RWPE2 (cell line): ENCODE measurements at regions not wholly inside any gene's neighbourhood (a gene's known extent, or its start where the extent isn't known, plus 50 kb on each side); places are given as distances from the start of the nearest gene placed in this dataset.

Experiments
- ATAC-seq: fragments of 200-7000 bp; cut with Tn5 transposase; 3 replicates; pipeline ENCODE4 v1.9.1; 2021; ENCODE audit warnings: low read depth
- DNase-seq: peaks from one replicate; pipeline ENCODE4 v3.0.0-alpha.2; 2020; ENCODE audit warnings: low spot score
- H3K27ac ChIP-seq: fragments of 450-650 bp; 2 replicates; pipeline ENCODE4 v1.5.1; 2017; ENCODE audit warnings: mild to moderate bottlenecking; ENCODE audit not compliant: poor library complexity, severe bottlenecking
- H3K27me3 ChIP-seq: fragments of 250-450 bp; sonication (Bioruptor Pico); 2 replicates; pipeline ENCODE4 v1.5.1; 2021; ENCODE audit warnings: mild to moderate bottlenecking, moderate library complexity; ENCODE audit not compliant: insufficient read depth, poor library complexity, severe bottlenecking
- H3K36me3 ChIP-seq: fragments of 250-450 bp; sonication (Bioruptor Pico); 2 replicates; pipeline ENCODE4 v1.5.1; 2020; ENCODE audit warnings: low read depth, mild to moderate bottlenecking, moderate library complexity
- H3K4me1 ChIP-seq: fragments of 250-450 bp; sonication (Bioruptor Pico); 2 replicates; pipeline ENCODE4 v1.5.1; 2021; ENCODE audit warnings: mild to moderate bottlenecking, moderate library complexity; ENCODE audit not compliant: insufficient read depth, poor library complexity, severe bottlenecking
- H3K4me3 ChIP-seq: fragments of 250-450 bp; sonication (Bioruptor Pico); 2 replicates; pipeline ENCODE4 v1.5.1; 2021; ENCODE audit warnings: mild to moderate bottlenecking, moderate library complexity; ENCODE audit not compliant: severe bottlenecking
- H3K9me3 ChIP-seq: fragments of 250-450 bp; sonication (Bioruptor Pico); 2 replicates; pipeline ENCODE4 v1.5.1; 2021; ENCODE audit warnings: mild to moderate bottlenecking, moderate library complexity; ENCODE audit not compliant: severe bottlenecking
- TF ChIP-seq, protein P1 (sequence below): fragments of 450-650 bp; IDR thresholded peaks from one replicate; pipeline ENCODE4 v1.5.1; 2017; ENCODE audit warnings: mild to moderate bottlenecking, moderate library complexity; ENCODE audit not compliant: poor library complexity, severe bottlenecking

DNA sequence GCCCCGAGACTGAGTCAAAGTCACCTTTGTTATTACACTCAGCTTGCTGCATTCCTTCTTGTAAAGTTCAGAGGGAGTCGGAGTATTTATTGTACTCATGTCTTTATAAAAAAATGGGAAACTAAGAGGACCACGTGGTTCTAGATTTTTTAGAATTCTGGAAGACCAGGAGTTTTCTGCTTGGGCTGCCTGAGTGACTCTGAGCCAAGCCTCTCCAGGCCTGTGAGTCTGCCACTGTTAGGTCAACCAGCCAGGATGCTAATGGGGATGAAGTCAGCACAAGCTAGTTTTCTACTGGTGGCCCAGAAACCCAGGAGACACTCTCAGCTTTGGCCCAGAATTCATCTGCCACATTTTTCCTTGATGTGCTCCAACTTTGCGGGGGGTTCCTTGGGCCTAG is 453.5 kb upstream of the SULF2 start:
- H3K36me3 ChIP-seq = no peaks in the 10 kb centered on the region
- H3K27ac ChIP-seq = no peak overlapping the region
- TF ChIP-seq, protein P1, sequence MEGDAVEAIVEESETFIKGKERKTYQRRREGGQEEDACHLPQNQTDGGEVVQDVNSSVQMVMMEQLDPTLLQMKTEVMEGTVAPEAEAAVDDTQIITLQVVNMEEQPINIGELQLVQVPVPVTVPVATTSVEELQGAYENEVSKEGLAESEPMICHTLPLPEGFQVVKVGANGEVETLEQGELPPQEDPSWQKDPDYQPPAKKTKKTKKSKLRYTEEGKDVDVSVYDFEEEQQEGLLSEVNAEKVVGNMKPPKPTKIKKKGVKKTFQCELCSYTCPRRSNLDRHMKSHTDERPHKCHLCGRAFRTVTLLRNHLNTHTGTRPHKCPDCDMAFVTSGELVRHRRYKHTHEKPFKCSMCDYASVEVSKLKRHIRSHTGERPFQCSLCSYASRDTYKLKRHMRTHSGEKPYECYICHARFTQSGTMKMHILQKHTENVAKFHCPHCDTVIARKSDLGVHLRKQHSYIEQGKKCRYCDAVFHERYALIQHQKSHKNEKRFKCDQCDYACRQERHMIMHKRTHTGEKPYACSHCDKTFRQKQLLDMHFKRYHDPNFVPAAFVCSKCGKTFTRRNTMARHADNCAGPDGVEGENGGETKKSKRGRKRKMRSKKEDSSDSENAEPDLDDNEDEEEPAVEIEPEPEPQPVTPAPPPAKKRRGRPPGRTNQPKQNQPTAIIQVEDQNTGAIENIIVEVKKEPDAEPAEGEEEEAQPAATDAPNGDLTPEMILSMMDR = no peak
- DNase-seq (peak; percentile 54), ATAC-seq (no peak)
- H3K4me1 ChIP-seq = no peaks in the 10 kb centered on the region
- no peaks in the 10 kb centered on the region for H3K9me3 ChIP-seq
- no peak overlapping the region for H3K4me3 ChIP-seq
- H3K27me3 ChIP-seq = no peaks in the 10 kb centered on the region

DNA sequence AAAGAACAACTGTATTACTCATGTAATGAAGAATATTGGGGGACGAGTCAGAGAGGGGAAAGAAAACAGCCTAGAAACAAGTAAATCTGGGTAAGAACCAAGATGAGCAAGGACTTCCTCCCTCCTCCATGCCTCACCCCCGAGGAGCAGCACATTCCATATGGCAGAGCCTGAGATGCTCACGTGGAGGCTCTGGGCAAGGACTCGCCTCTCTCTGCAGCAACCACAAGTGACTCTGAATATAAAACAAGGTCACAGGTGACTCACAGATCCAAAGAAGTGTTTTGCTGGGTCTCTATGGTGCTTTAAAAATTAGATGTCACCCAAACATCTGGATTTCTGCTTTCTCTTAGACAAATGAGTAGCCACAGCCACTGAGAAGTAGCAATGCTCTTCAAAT is 453.0 kb upstream of the SULF2 start:
- ATAC-seq = peak; percentile 60
- H3K9me3 ChIP-seq = no peaks in the 10 kb centered on the region
- H3K27me3 ChIP-seq = no peaks in the 10 kb centered on the region
- no peak overlapping the region for H3K4me3 ChIP-seq
- TF ChIP-seq, protein P1 = no peak
- H3K27ac ChIP-seq = no peak overlapping the region
- no peaks in the 10 kb centered on the region for H3K4me1 ChIP-seq
- DNase-seq = peak; percentile 61
- no peaks in the 10 kb centered on the region for H3K36me3 ChIP-seq

DNA sequence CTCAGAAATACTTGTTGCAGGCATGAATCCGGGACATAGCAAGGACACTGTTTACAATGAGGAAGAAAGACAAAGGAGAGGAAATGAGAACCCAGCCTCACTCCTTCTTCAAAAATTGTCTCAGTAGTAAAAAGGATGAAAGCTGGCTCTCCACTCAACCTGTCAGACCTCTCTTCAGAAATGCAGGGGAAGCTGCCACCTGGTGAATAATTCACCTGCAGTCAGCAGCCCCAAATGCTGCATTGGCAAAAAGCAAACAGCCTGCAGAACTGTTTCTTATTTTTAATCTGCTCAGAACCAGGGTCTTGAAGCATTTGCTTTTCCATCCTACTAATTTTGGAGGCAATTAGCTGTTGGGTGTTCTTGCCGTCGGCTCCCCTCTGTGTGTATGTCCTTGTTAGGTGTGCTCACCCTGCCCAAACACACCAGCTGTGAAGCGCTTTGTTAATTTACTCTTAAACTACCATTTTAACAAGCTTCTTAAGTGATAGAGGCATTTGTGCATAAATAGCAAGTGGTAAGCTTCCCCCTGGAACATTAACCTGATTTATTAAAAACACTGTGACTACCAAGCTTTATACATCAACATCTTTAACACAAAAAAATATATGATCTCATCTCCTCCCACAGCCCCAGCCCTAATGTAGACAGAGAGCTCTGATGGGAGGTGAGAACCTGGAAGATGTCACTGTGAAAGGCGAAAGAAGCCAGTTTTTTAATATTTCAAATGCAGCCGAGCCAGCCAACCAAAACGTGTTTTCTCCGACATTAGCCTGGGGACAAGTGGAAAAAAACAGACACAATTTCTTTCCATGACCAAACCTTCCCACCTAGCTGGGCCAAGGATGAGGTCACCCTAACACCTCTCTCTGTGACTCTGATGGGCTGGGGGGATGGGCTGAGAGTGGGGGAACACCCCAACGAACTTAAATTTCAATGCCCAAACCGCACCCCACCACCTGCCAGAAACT is 451.0 kb upstream of the SULF2 start:
- Histone ChIP-seq H3K9me3 (peaks cover under 1% of the 10 kb centered on the region), H3K36me3 (no peaks in the 10 kb centered on the region), H3K4me1 (no peaks in the 10 kb centered on the region), H3K27ac (no peak overlapping the region), H3K4me3 (no peak overlapping the region), H3K27me3 (no peaks in the 10 kb centered on the region)
- DNase-seq (peak; percentile 65), ATAC-seq (no peak)
- TF ChIP-seq, protein P1 = no peak

DNA sequence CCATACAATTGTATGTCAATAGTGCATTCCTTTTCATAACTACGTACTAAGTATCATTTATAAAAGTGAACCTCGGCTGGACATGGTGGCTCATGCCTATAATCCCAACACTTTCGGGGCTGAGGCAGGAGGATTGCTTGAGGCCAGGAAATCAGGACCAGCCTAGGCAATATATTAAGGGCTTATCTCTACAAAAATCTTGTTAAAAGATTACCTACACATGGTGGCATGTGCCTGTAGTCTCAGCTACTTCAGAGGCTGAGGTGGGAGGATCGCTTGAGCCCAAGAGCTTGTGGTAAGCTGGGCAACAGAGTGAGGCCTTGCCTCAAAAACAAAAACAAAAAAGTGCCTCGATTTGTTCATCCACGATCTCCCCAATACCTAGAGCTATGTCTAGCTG is 449.7 kb upstream of the SULF2 start:
- ATAC-seq (no peak), DNase-seq (peak; percentile 22)
- Histone ChIP-seq H3K36me3 (no peaks in the 10 kb centered on the region), H3K27ac (no peak overlapping the region), H3K4me1 (no peaks in the 10 kb centered on the region), H3K4me3 (no peak overlapping the region), H3K27me3 (no peaks in the 10 kb centered on the region), H3K9me3 (peaks cover 7% of the 10 kb centered on the region)
- TF ChIP-seq, protein P1 = no peak

DNA sequence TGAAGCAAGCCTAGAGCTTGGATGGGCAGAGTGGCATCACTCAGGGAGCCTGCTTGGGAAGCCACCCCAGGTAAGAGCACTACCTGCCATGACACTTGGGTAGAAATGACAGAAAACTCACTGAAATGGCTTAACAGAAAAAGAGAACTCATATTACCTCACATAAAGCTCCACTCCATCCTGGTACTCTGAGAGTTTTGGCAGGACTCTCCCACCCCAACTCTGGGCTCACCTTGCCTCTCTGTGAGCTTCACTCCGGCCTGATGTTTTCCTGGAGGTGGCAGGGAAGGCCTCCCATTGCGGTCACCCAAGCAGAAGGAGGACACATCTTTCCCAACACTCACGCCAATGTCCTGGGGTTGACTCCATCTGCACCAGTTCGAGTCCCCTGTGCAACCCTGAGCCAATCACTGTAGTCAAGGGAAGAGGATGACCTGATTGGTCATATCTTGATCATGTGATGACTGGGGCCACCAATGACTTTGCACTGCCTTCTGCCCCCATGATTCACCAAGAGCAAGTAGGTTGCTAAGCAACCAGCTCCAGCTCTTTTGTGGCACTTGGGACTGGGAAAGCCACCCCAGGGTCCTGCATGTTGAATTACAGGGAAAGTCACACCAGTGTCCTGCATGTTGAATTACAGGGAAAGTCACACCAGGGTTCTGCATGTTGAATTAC is 446.1 kb upstream of the SULF2 start:
- DNase-seq (peak; percentile 52), ATAC-seq (no peak)
- Histone ChIP-seq H3K36me3 (no peaks in the 10 kb centered on the region), H3K9me3 (peaks cover 7% of the 10 kb centered on the region), H3K4me3 (no peak overlapping the region), H3K27me3 (no peaks in the 10 kb centered on the region), H3K4me1 (no peaks in the 10 kb centered on the region), H3K27ac (no peak overlapping the region)
- TF ChIP-seq, protein P1 = no peak
